SJSA1 (cell line): ENCODE measurements at regions not wholly inside any gene's neighbourhood (a gene's known extent, or its start where the extent isn't known, plus 50 kb on each side); places are given as distances from the start of the nearest gene placed in this dataset.

Source experiments
- DNase-seq, 2 experiments: peaks; one replicate each; pipeline ENCODE4 v3.0.0-alpha.2; 2015 to 2020; ENCODE audit warnings: low spot score in 2 of 2, low read depth in 1 of 2
- H3K27ac ChIP-seq: fragments of 250-450 bp; sonication (Bioruptor Pico); 2 replicates; pipeline ENCODE4 v1.5.1; 2020; ENCODE audit warnings: mild to moderate bottlenecking, moderate library complexity
- H3K27me3 ChIP-seq: fragments of 250-450 bp; sonication (Bioruptor Pico); replicated peaks from 2 replicates; pipeline ENCODE4 v1.5.1; 2020; ENCODE audit warnings: mild to moderate bottlenecking, moderate library complexity
- H3K36me3 ChIP-seq: fragments of 250-450 bp; sonication (Bioruptor Pico); 2 replicates; pipeline ENCODE4 v1.5.1; 2020; ENCODE audit warnings: mild to moderate bottlenecking
- H3K4me1 ChIP-seq: fragments of 250-450 bp; sonication (Bioruptor Pico); replicated peaks from 2 replicates; pipeline ENCODE4 v1.6.1; 2021; ENCODE audit warnings: mild to moderate bottlenecking
- H3K4me3 ChIP-seq: fragments of 250-450 bp; sonication (Bioruptor Pico); 2 replicates; pipeline ENCODE4 v1.5.1; 2020; ENCODE audit warnings: mild to moderate bottlenecking
- H3K9me3 ChIP-seq: fragments of 250-450 bp; sonication (Bioruptor Pico); replicated peaks from 2 replicates; pipeline ENCODE4 v1.5.1; 2020; ENCODE audit warnings: mild to moderate bottlenecking

GRCh38 chr13:100904293-100904976, 229.8 kb upstream of the TMTC4 start:
- no peak for DNase-seq
- H3K27me3 ChIP-seq: no peaks in the 10 kb centered on the region
- no peaks in the 10 kb centered on the region for H3K36me3 ChIP-seq
- no peak overlapping the region for H3K27ac ChIP-seq
- no peaks in the 10 kb centered on the region for H3K4me1 ChIP-seq
- H3K4me3 ChIP-seq: no peak overlapping the region
- H3K9me3 ChIP-seq: no peaks in the 10 kb centered on the region

GRCh38 chr13:100899720-100900316, 225.2 kb upstream of the TMTC4 start:
- H3K9me3 ChIP-seq: no peaks in the 10 kb centered on the region
- no peaks in the 10 kb centered on the region for H3K27me3 ChIP-seq
- no peak overlapping the region for H3K27ac ChIP-seq
- DNase-seq: no peak
- no peak overlapping the region for H3K4me3 ChIP-seq
- H3K4me1 ChIP-seq: no peaks in the 10 kb centered on the region
- no peaks in the 10 kb centered on the region for H3K36me3 ChIP-seq

GRCh38 chr13:100898431-100898830, 223.8 kb upstream of the TMTC4 start:
- Histone ChIP-seq H3K27me3 (no peaks in the 10 kb centered on the region), H3K27ac (no peak overlapping the region), H3K4me1 (no peaks in the 10 kb centered on the region), H3K9me3 (no peaks in the 10 kb centered on the region), H3K4me3 (no peak overlapping the region), H3K36me3 (no peaks in the 10 kb centered on the region)
- DNase-seq: no peak

GRCh38 chr13:100895651-100896050, 221.1 kb upstream of the TMTC4 start:
- Histone ChIP-seq H3K36me3 (no peaks in the 10 kb centered on the region), H3K27me3 (no peaks in the 10 kb centered on the region), H3K9me3 (no peaks in the 10 kb centered on the region), H3K27ac (no peak overlapping the region), H3K4me1 (no peaks in the 10 kb centered on the region), H3K4me3 (no peak overlapping the region)
- DNase-seq: no peak

- H3K4me1 ChIP-seq: peaks cover 6% of the 10 kb centered on the region
These were observed 218.4 kb upstream of the TMTC4 start for GRCh38 chr13:100892981-100893380.

GRCh38 chr13:100890645-100891044, 216.1 kb upstream of the TMTC4 start:
- H3K9me3 ChIP-seq: no peaks in the 10 kb centered on the region

More at GRCh38 chr13:100892981-100893380, 218.4 kb upstream of the TMTC4 start:
- no peak for DNase-seq
- no peak overlapping the region for H3K27ac ChIP-seq
- no peaks in the 10 kb centered on the region for H3K27me3 ChIP-seq
- H3K36me3 ChIP-seq: no peaks in the 10 kb centered on the region
- no peaks in the 10 kb centered on the region for H3K9me3 ChIP-seq
- no peak overlapping the region for H3K4me3 ChIP-seq

GRCh38 chr13:100887729-100888151, 213.1 kb upstream of the TMTC4 start:
- peak; percentile 69 to 75 for DNase-seq
- Histone ChIP-seq H3K4me1 (peaks cover 17% of the 10 kb centered on the region), H3K27me3 (no peaks in the 10 kb centered on the region), H3K4me3 (no peak overlapping the region), H3K36me3 (no peaks in the 10 kb centered on the region), H3K9me3 (no peaks in the 10 kb centered on the region), H3K27ac (peak overlapping the region; percentile 68)

More at GRCh38 chr13:100890645-100891044, 216.1 kb upstream of the TMTC4 start:
- no peak overlapping the region for H3K4me3 ChIP-seq
- H3K27me3 ChIP-seq: no peaks in the 10 kb centered on the region
- no peak for DNase-seq
- peaks cover 17% of the 10 kb centered on the region for H3K4me1 ChIP-seq
- no peak overlapping the region for H3K27ac ChIP-seq
- H3K36me3 ChIP-seq: no peaks in the 10 kb centered on the region

GRCh38 chr13:100883453-100883852, 208.9 kb upstream of the TMTC4 start:
- H3K4me3 ChIP-seq: no peak overlapping the region
- H3K27ac ChIP-seq: no peak overlapping the region
- H3K9me3 ChIP-seq: no peaks in the 10 kb centered on the region
- H3K27me3 ChIP-seq: no peaks in the 10 kb centered on the region
- H3K36me3 ChIP-seq: no peaks in the 10 kb centered on the region
- no peak for DNase-seq
- H3K4me1 ChIP-seq: peaks cover 16% of the 10 kb centered on the region

- Histone ChIP-seq H3K36me3 (no peaks in the 10 kb centered on the region), H3K4me3 (no peak overlapping the region), H3K9me3 (peaks cover 3% of the 10 kb centered on the region; the same call in 1 of the 2 replicates), H3K27me3 (no peaks in the 10 kb centered on the region), H3K4me1 (peaks cover 4% of the 10 kb centered on the region), H3K27ac (no peak overlapping the region)
- DNase-seq: no peak
These were observed 206.8 kb upstream of the TMTC4 start for GRCh38 chr13:100881291-100881864.

- DNase-seq: no peak
- H3K4me3 ChIP-seq: no peak overlapping the region
- peaks cover 8% of the 10 kb centered on the region; the same call in 1 of the 2 replicates for H3K9me3 ChIP-seq
- H3K27me3 ChIP-seq: no peaks in the 10 kb centered on the region
- no peak overlapping the region for H3K27ac ChIP-seq
- peaks cover 17% of the 10 kb centered on the region for H3K4me1 ChIP-seq
- no peaks in the 10 kb centered on the region for H3K36me3 ChIP-seq
These were observed 205.6 kb upstream of the TMTC4 start for GRCh38 chr13:100880166-100880565.

GRCh38 chr13:100879255-100879654, 204.7 kb upstream of the TMTC4 start:
- H3K36me3 ChIP-seq: 0 out of 2 replicates have a peak, but pooled peaks cover 2% of the 10 kb centered on the region
- H3K27me3 ChIP-seq: no peaks in the 10 kb centered on the region
- DNase-seq: no peak
- peaks cover 8% of the 10 kb centered on the region; the same call in 1 of the 2 replicates for H3K9me3 ChIP-seq
- H3K4me1 ChIP-seq: peaks cover 26% of the 10 kb centered on the region
- H3K4me3 ChIP-seq: no peak overlapping the region
- no peak overlapping the region for H3K27ac ChIP-seq

GRCh38 chr13:100876044-100876403, 201.4 kb upstream of the TMTC4 start:
- H3K9me3 ChIP-seq: peaks cover 8% of the 10 kb centered on the region; the same call in 1 of the 2 replicates
- peaks cover 40% of the 10 kb centered on the region for H3K4me1 ChIP-seq
- H3K27me3 ChIP-seq: no peaks in the 10 kb centered on the region
- no peak for DNase-seq
- no peak overlapping the region for H3K4me3 ChIP-seq
- 0 out of 2 replicates have a peak, but pooled peaks cover 2% of the 10 kb centered on the region for H3K36me3 ChIP-seq
- H3K27ac ChIP-seq: peak overlapping the region; percentile 90

GRCh38 chr13:100875392-100876043, 200.9 kb upstream of the TMTC4 start:
- DNase-seq: peak; percentile 59 to 80
- H3K27ac ChIP-seq: peak overlapping the region; percentile 90

GRCh38 chr13:100872761-100873160, 198.2 kb upstream of the TMTC4 start:
- Histone ChIP-seq H3K4me3 (no peak overlapping the region), H3K27me3 (no peaks in the 10 kb centered on the region)
- DNase-seq: no peak

More at GRCh38 chr13:100875392-100876043, 200.9 kb upstream of the TMTC4 start:
- Histone ChIP-seq H3K27me3 (no peaks in the 10 kb centered on the region), H3K4me3 (no peak overlapping the region), H3K4me1 (peaks cover 40% of the 10 kb centered on the region), H3K9me3 (peaks cover 8% of the 10 kb centered on the region; the same call in 1 of the 2 replicates), H3K36me3 (0 out of 2 replicates have a peak, but pooled peaks cover 2% of the 10 kb centered on the region)

More at GRCh38 chr13:100872761-100873160, 198.2 kb upstream of the TMTC4 start:
- peaks cover 40% of the 10 kb centered on the region for H3K4me1 ChIP-seq
- 0 out of 2 replicates have a peak, but pooled peaks cover 2% of the 10 kb centered on the region for H3K36me3 ChIP-seq
- no peak overlapping the region for H3K27ac ChIP-seq
- peaks cover 8% of the 10 kb centered on the region; the same call in 1 of the 2 replicates for H3K9me3 ChIP-seq
